Stimulated activated CD4-positive, alpha-beta T cell treated with anti-CD3 and anti-CD28 coated beads, TNF-alpha, amount 100 ng/mL, for 4 hours (primary cell): ENCODE measurements at regions not wholly inside any gene's neighbourhood (a gene's known extent, or its start where the extent isn't known, plus 50 kb on each side); places are given as distances from the start of the nearest gene placed in this dataset.

Experiments used
- DNase-seq, 3 experiments: peaks; one replicate each; pipeline ENCODE4 v3.0.0-alpha.2; 2020; ENCODE audit warnings: low read depth in 3 of 3

- no peak for DNase-seq
These were observed 228.8 kb upstream of the RGMA start for GRCh38 chr15:93317772-93318171.

GRCh38 chr15:93314245-93314644, 225.2 kb upstream of the RGMA start:
- no peak for DNase-seq

- no peak for DNase-seq
These were observed 224.0 kb upstream of the RGMA start for GRCh38 chr15:93312891-93313486.

GRCh38 chr15:93311620-93312019, 222.6 kb upstream of the RGMA start:
- DNase-seq, result no peak

GRCh38 chr15:93308026-93308690, 219.1 kb upstream of the RGMA start:
- DNase-seq, result no peak

- DNase-seq, result no peak
These were observed 218.5 kb upstream of the RGMA start for GRCh38 chr15:93307513-93307912.

- DNase-seq, result no peak
These were observed 216.3 kb upstream of the RGMA start for GRCh38 chr15:93305306-93305705.

- no peak for DNase-seq
These were observed 213.2 kb upstream of the RGMA start for GRCh38 chr15:93302080-93302765.

GRCh38 chr15:93300796-93301195, 211.8 kb upstream of the RGMA start:
- DNase-seq, result no peak

GRCh38 chr15:93299675-93300074, 210.7 kb upstream of the RGMA start:
- DNase-seq, result no peak

- no peak for DNase-seq
These were observed 209.9 kb upstream of the RGMA start for GRCh38 chr15:93298901-93299300.

GRCh38 chr15:93296759-93297500, 207.9 kb upstream of the RGMA start:
- no peak for DNase-seq

- DNase-seq, result no peak
These were observed 205.9 kb upstream of the RGMA start for GRCh38 chr15:93294896-93295295.

- DNase-seq, result no peak
These were observed 205.1 kb upstream of the RGMA start for GRCh38 chr15:93294066-93294465.

- no peak for DNase-seq
These were observed 202.4 kb upstream of the RGMA start for GRCh38 chr15:93291380-93291779.

GRCh38 chr15:93290618-93290946, 201.6 kb upstream of the RGMA start:
- DNase-seq, result no peak

GRCh38 chr15:93289941-93290617, 201.1 kb upstream of the RGMA start:
- DNase-seq, result no peak

- DNase-seq, result no peak
These were observed 199.8 kb upstream of the RGMA start for GRCh38 chr15:93288728-93289294.

- no peak for DNase-seq
These were observed 197.4 kb upstream of the RGMA start for GRCh38 chr15:93286446-93286845.

- DNase-seq, result no peak
These were observed 194.8 kb upstream of the RGMA start for GRCh38 chr15:93283854-93284253.

GRCh38 chr15:93282808-93283207, 193.8 kb upstream of the RGMA start:
- no peak for DNase-seq

GRCh38 chr15:93278783-93279182, 189.8 kb upstream of the RGMA start:
- no peak for DNase-seq
